D721Med (cell line): ENCODE measurements at regions not wholly inside any gene's neighbourhood (a gene's known extent, or its start where the extent isn't known, plus 50 kb on each side); places are given as distances from the start of the nearest gene placed in this dataset.
"Not testable (repeated sequence)": the region's sequence is repeated elsewhere in the genome, so short reads cannot be mapped to it uniquely, and the experiment has no call there.

Source experiments
- DNase-seq: peaks from one replicate; pipeline ENCODE4 v3.0.0; 2011; ENCODE audit warnings: low spot score; ENCODE audit not compliant: insufficient read length
- FAIRE-seq: peaks from 2 replicates; lab custom pipeline; 2011; peaks lifted over from hg19 to GRCh38; lab: Jason Lieb, UNC
- TF ChIP-seq, protein P1 (sequence below): IDR thresholded peaks from 2 replicates; pipeline ENCODE4 v1.5.1; 2012; ENCODE audit warnings: mild to moderate bottlenecking, control low read depth; ENCODE audit not compliant: insufficient read depth; ENCODE audit errors: missing control alignments

DNA sequence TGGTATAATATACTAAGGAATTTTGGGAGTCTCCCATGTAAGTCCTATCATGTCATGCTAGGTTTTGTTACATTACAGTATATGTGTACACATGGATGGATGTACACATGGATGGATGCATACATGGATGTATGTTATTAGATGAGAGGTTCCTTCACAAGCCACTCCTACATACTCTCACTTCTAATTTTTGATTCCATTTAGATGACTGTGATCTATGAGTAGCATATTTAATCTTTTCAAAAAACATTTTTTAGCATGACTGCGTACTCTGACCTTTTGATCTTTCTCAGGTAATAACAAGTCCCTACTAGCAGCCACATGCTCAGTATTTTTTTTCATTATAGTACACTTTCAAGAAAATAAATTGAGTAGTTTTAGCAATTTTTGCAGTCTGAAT is 441.8 kb downstream of the SLITRK1 start:
- TF ChIP-seq, protein P1, sequence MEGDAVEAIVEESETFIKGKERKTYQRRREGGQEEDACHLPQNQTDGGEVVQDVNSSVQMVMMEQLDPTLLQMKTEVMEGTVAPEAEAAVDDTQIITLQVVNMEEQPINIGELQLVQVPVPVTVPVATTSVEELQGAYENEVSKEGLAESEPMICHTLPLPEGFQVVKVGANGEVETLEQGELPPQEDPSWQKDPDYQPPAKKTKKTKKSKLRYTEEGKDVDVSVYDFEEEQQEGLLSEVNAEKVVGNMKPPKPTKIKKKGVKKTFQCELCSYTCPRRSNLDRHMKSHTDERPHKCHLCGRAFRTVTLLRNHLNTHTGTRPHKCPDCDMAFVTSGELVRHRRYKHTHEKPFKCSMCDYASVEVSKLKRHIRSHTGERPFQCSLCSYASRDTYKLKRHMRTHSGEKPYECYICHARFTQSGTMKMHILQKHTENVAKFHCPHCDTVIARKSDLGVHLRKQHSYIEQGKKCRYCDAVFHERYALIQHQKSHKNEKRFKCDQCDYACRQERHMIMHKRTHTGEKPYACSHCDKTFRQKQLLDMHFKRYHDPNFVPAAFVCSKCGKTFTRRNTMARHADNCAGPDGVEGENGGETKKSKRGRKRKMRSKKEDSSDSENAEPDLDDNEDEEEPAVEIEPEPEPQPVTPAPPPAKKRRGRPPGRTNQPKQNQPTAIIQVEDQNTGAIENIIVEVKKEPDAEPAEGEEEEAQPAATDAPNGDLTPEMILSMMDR: no peak
- FAIRE-seq: no peak
- no peak for DNase-seq

DNA sequence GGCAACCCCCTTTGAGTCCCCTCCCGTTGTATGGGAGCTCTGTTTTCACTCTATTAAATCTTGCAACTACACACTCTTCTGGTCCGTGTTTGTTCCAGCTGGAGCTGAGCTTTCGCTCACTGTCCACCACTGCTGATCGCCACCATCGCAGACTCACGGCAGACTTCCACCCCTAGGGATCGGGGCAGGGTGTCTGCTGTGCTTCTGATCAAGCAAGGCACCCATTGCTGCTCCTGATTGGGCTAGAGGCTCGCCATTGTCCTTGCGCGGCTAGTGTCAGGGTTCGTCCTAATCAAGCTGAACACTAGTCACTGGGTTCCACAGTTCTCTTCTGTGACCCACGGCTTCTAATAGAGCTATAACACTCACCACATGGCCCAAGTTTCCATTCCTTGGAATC is 442.8 kb downstream of the SLITRK1 start:
- FAIRE-seq, DNase-seq: not testable (repeated sequence)

DNA sequence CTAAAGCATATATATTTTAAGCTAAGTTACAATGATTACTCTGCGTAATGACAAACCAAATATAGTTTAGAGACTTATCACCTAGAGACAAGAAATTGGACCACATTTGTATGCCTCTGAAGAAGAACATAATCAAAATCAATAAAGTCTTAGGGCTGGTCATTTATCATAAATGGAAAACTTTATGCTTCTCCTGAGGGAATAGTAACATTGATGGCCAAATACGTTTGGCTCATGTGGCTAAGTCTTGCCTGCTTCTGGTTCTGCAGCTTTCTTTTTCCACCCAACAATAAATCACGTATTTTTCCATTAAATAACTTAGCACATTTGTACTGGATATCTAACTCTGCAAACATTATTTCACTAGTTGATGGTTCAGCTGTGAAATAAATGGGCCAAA is 458.4 kb downstream of the SLITRK1 start:
- DNase-seq (no peak), FAIRE-seq (no peak)
- TF ChIP-seq, protein P1: no peak

DNA sequence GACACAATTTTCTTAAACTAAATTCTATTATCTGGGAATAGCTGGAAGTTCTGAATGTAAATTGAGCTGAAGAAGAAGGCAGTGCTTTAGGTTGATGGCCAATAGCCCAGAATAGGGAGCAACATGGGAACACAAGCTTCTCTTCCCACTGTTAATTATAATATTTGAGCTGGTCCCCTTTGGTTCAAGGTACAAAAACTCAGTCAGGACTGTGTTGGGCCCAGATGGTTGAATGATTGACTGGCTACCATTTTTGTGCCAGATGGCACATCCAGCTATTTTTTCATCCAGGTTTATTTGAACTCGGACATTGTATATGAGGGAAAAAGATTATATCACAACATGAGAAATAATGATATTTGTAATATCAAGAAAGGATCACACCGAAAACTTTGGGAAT is 458.9 kb downstream of the SLITRK1 start:
- FAIRE-seq: no peak
- TF ChIP-seq, protein P1: no peak
- no peak for DNase-seq

DNA sequence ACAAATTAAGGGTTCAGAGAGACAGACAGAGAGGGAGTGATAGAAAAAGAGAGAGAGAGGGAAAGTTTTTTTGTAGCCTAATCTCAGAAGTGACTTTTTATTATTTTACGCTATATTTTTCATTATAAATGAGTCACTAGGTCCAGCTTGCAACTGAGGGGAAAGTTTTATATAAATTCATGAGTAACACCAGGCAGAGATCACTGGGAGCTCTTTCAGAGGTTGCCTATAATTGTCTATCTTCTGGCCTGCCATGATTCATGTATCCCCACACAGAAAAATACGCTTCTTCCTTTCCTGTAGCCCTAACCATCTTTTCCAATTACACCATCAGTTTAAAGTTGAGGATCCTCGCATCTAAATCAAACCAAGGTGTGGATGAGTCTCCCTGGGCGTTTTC is 467.9 kb downstream of the SLITRK1 start:
- no peak for DNase-seq
- TF ChIP-seq, protein P1: no peak
- no peak for FAIRE-seq

DNA sequence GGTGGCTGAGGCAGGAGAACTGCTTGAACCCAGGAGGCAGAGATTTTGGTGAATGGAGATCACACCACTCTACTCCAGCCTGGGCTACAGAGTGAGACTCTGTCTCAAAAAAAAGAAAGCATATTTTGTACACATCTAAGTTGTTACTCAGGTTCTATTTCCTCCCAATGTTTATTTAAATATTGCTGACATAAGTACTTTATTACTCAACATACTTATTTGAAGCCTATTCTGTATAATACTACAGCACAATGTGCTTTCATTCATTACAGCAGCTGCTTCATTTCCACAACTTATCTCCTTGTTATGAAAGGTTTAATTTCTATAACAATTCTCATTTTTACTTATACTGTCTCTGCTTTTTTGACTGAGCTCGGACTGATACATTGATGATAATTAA is 495.7 kb downstream of the SLITRK1 start:
- TF ChIP-seq, protein P1: no peak
- DNase-seq (no peak), FAIRE-seq (no peak)

DNA sequence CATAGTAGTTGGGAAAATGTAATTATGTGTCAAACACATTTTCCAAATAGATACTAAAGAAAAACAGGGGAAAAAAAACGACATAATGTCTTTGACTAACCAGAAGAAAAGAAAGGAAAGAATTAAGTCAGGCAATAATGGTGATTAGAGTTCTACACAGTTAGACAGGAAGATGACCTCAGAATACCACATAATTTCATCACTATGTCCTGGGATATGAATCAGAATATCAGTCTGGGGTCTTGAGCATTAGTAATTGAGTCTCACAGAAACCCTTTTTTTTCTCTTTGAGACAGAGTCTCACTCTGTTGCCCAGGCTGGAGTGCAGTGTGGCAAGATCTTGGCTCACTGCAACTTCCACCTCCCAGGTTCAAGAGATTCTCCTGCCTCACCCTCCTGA is 503.4 kb downstream of the SLITRK1 start:
- TF ChIP-seq, protein P1: no peak
- FAIRE-seq (no peak), DNase-seq (no peak)

DNA sequence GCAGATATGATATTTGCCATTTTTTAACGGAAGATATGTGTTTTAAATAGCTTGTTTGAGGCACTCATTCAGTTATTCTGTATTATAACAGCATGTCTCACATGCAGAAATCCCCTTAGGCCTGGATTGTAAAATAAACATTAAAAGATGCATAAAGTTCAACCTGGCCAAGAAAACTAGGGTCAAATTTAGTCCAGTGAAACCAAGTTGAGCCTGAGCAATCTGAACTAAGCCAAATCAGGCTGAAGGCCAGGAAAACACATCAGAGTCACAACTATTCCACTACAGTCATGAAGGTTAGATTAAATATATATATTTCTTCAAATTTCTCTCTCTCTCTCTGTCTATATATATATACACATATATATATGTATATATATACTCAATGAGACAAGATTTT is 504.8 kb downstream of the SLITRK1 start:
- FAIRE-seq (no peak), DNase-seq (no peak)
- TF ChIP-seq, protein P1: no peak
